ENCODE measurements at regions not wholly inside any gene's neighbourhood (a gene's known extent, or its start where the extent isn't known, plus 50 kb on each side); places are given as distances from the start of the nearest gene placed in this dataset.
A peak's percentile ranks its signal among the peaks of the same experiment; 100 is the strongest.

DNA sequence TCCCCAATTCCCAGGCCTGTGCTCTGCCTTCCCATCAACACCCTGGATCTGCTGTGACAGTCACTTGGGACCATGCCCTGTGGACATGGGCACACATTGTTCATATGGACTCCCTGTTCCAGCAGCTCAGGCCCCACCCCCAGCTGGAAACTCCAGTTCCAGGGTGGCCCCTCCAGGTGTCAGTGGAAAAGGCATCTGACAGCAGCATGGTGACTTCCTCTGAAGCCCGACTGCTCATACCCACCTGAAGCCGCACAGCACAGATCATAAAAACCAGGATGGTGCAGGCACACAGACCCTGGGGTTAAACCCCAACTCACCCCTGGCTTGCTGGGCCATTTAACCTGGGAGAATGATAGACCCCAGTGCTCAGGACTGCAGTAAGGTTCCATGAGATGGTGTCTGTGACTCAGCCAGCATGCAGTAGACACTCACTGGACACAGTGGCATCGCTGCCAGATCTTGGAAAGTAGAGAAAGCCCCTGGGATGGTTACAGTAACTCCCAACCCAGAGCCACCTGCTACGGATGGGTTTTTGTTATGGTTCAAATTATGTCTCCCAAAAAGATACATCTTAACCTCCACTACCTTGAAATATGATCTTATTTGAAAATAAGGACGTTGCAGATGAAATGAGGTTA lies 72.6 kb upstream of the NANOS1 start:
- no peaks in the 10 kb centered on the region for H3K9me3 ChIP-seq
- no peaks in the 10 kb centered on the region for H3K27me3 ChIP-seq
- intact Hi-C loops (cut with DNase I; ENCODE audit: low total_unique reads) (loop anchor here (10.0 kb wide), 1 partner anchor 622 kb away; no protein-coding TSS in a partner anchor), in situ Hi-C loops (cut with MboI; ENCODE audit: low sequenced_read_pairs in 4 of 4) (no loop called here)
- no peak overlapping the region for H3K27ac ChIP-seq
- TF ChIP-seq POLR2A (IDR thresholded peaks at IDR 0.05), result no peak
- TF ChIP-seq, protein P1, sequence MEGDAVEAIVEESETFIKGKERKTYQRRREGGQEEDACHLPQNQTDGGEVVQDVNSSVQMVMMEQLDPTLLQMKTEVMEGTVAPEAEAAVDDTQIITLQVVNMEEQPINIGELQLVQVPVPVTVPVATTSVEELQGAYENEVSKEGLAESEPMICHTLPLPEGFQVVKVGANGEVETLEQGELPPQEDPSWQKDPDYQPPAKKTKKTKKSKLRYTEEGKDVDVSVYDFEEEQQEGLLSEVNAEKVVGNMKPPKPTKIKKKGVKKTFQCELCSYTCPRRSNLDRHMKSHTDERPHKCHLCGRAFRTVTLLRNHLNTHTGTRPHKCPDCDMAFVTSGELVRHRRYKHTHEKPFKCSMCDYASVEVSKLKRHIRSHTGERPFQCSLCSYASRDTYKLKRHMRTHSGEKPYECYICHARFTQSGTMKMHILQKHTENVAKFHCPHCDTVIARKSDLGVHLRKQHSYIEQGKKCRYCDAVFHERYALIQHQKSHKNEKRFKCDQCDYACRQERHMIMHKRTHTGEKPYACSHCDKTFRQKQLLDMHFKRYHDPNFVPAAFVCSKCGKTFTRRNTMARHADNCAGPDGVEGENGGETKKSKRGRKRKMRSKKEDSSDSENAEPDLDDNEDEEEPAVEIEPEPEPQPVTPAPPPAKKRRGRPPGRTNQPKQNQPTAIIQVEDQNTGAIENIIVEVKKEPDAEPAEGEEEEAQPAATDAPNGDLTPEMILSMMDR (IDR thresholded peaks at IDR 0.05 in 4 of 5, conservative IDR thresholded peaks at IDR 0.05 in 1 of 5), result no peak
- peaks cover 17 to 28% of the 10 kb centered on the region in 2 donors for H3K4me1 ChIP-seq
- DNase-seq (peak; percentile 25 to 33), ATAC-seq (no peak)
- H3K4me3 ChIP-seq, result no peak overlapping the region
- no peaks in the 10 kb centered on the region for H3K36me3 ChIP-seq

DNA sequence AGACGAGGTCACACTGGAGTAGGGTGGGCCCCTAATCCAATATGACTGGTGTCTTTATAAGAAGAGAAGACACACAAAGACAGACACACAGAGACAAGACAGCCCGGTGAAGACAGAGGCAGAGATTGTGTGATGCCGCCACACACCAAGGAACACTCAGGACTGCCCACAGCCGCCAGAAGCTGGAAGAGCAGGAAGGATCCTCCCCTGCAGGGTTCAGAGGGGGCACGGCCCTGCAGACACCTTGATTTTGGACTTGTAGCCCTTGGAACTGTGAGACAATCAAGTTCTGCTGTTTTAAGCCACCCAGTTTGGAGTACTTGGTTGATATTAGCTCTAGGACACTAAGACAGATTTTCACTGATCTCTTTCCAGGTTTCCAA lies 72.1 kb upstream of the NANOS1 start:
- intact Hi-C loops (cut with DNase I; ENCODE audit: low total_unique reads) (loop anchor here (10.0 kb wide), 1 partner anchor 623 kb away; no protein-coding TSS in a partner anchor), in situ Hi-C loops (cut with MboI; ENCODE audit: low sequenced_read_pairs in 4 of 4) (no loop called here)
- Histone ChIP-seq H3K27ac (no peak overlapping the region), H3K36me3 (no peaks in the 10 kb centered on the region), H3K4me3 (no peak overlapping the region), H3K9me3 (no peaks in the 10 kb centered on the region), H3K4me1 (peaks cover 17 to 28% of the 10 kb centered on the region in 2 donors), H3K27me3 (no peaks in the 10 kb centered on the region)
- ATAC-seq (no peak), DNase-seq (no peak)
- TF ChIP-seq POLR2A (IDR thresholded peaks at IDR 0.05), result no peak
- TF ChIP-seq, protein P1 (IDR thresholded peaks at IDR 0.05 in 4 of 5, conservative IDR thresholded peaks at IDR 0.05 in 1 of 5), result no peak

DNA sequence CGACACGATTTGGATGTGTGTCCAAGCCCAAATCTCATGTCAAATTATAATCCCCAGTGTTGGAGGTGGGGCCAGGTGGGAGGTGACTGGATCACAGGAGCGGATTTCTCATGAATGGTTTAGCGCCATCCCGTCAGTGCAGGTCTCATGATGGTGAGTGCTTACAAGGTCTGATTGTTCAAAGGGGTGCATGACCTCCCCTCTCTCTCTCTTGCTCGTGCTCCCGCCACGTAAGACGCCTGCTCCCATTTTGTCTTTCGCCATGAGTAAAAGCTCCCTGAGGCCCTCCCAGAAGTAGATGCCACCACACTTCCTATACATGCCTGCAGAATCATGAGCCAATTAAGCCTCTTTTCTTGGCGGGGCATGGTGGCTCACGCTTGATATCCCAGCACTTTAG lies 71.5 kb upstream of the NANOS1 start:
- H3K27me3 ChIP-seq, result no peaks in the 10 kb centered on the region
- ATAC-seq (no peak), DNase-seq (no peak)
- H3K4me1 ChIP-seq, result peaks cover 17 to 28% of the 10 kb centered on the region in 2 donors
- in situ Hi-C loops (cut with MboI; ENCODE audit: low sequenced_read_pairs in 4 of 4), result no loop called here
- H3K36me3 ChIP-seq, result no peaks in the 10 kb centered on the region
- TF ChIP-seq, protein P1 (IDR thresholded peaks at IDR 0.05 in 4 of 5, conservative IDR thresholded peaks at IDR 0.05 in 1 of 5), result no peak
- TF ChIP-seq POLR2A (IDR thresholded peaks at IDR 0.05), result no peak
- peak overlapping the region in 1 of 4 donors; percentile 82 for H3K27ac ChIP-seq
- no peak overlapping the region for H3K4me3 ChIP-seq
- intact Hi-C loops (cut with DNase I; ENCODE audit: low total_unique reads), result loop anchor here (2.0 to 10.0 kb wide), 3 partner anchors 49 to 623 kb away; no protein-coding TSS in a partner anchor
- H3K9me3 ChIP-seq, result no peaks in the 10 kb centered on the region

DNA sequence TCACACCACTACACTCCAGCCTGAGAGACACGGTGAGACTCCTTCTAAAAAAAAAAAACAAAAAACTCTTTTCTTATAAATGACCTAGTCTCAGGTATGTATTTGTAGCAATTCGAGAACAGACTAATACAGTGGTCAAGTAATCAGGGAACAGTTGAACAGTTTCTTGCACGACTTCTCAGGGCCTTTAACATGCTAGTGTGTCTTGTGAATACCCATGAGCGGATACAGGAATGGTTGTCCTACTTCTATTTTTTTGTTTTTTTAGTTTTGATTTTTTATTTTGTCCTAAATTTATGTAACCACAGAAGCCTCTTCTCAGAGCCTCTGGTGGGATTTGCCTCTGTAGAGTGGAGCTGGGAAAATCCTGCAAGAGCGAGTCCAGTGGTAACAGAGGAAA lies 71.0 kb upstream of the NANOS1 start:
- H3K9me3 ChIP-seq, result no peaks in the 10 kb centered on the region
- no peak overlapping the region for H3K4me3 ChIP-seq
- ATAC-seq (no peak), DNase-seq (no peak)
- no peaks in the 10 kb centered on the region for H3K36me3 ChIP-seq
- peak overlapping the region; percentile 49 to 82 (median 68) for H3K27ac ChIP-seq
- TF ChIP-seq POLR2A (IDR thresholded peaks at IDR 0.05), result no peak
- TF ChIP-seq, protein P1 (IDR thresholded peaks at IDR 0.05 in 4 of 5, conservative IDR thresholded peaks at IDR 0.05 in 1 of 5), result no peak
- H3K27me3 ChIP-seq, result no peaks in the 10 kb centered on the region
- H3K4me1 ChIP-seq, result peaks cover 17 to 28% of the 10 kb centered on the region in 2 donors
- in situ Hi-C loops (cut with MboI; ENCODE audit: low sequenced_read_pairs in 4 of 4), result no loop called here
- intact Hi-C loops (cut with DNase I; ENCODE audit: low total_unique reads), result loop anchor here (2.0 to 10.0 kb wide), 3 partner anchors 48 to 624 kb away; no protein-coding TSS in a partner anchor

Data from gastrocnemius medialis (tissue), 4 donors.